Erythroblast (primary cell): ENCODE measurements at regions not wholly inside any gene's neighbourhood (a gene's known extent, or its start where the extent isn't known, plus 50 kb on each side); places are given as distances from the start of the nearest gene placed in this dataset.
"Not testable (repeated sequence)": the region's sequence is repeated elsewhere in the genome, so short reads cannot be mapped to it uniquely, and the experiment has no call there.

Experiments used
- GATA1 ChIP-seq: IDR thresholded peaks from 2 replicates; pipeline ENCODE4 v1.6.1; 2011; ENCODE audit warnings: low read depth, mild to moderate bottlenecking, control low read depth, low read length, moderate library complexity
- POLR2A ChIP-seq: IDR thresholded peaks from 2 replicates; pipeline ENCODE4 v1.6.1; 2011; ENCODE audit warnings: mild to moderate bottlenecking, low read length

DNA sequence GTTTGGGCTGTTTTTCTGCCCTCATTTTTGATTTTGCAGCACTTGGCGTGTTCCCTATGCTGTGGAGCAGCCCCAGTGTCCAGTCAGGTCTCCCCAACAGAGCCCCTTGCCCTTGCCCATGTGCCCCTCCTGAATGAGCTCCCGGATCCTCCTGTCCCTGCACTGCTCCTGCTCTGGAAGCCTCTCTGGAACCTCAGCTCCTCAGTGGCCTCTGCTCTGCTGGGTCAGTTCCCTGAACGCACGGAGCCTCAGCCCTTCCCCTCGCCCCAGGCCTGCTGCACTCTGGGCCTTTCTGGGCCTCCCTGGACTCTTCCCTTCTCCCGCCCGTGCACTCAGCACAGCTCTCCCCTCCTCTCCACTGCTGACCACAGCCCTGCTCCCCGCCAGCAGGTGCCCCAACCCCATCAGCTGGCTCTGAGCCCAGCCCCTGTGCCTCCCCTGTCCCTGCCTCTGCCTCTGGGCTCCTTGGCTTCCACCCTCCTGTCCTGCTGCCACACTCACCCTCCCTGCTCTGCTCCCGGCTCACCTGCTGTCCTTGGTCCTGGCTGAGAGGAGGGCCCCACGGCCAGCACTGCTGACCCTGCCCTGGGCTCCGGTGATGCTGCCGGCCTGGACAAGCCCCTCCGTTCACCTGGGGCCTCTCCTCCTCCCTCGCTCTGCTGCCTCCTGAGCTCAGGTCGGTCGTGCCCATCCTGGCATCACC is 220.6 kb downstream of the TMEM121 start:
- TF ChIP-seq POLR2A, GATA1: not testable (repeated sequence)
